H9 (cell line): ENCODE measurements at regions not wholly inside any gene's neighbourhood (a gene's known extent, or its start where the extent isn't known, plus 50 kb on each side); places are given as distances from the start of the nearest gene placed in this dataset.

Source experiments
- DNase-seq: peaks from one replicate; pipeline ENCODE4 v3.0.0-alpha.2; 2017
- H2AFZ ChIP-seq: one replicate; pipeline ENCODE4 v1.6.1; 2013; ENCODE audit warnings: mild to moderate bottlenecking, low read length, control low read depth, moderate library complexity
- H2AK5ac ChIP-seq: 2 replicates; pipeline ENCODE4 v1.6.1; 2013; ENCODE audit warnings: low read length, control low read depth, mixed read lengths; ENCODE audit not compliant: insufficient read length
- H2BK120ac ChIP-seq: one replicate; pipeline ENCODE4 v1.6.1; 2013; ENCODE audit warnings: low read depth, mild to moderate bottlenecking, low read length, control low read depth, inconsistent platforms; ENCODE audit not compliant: poor library complexity, severe bottlenecking
- H2BK12ac ChIP-seq: 2 replicates; pipeline ENCODE4 v1.6.1; 2013; ENCODE audit warnings: low read length, control low read depth, mixed read lengths, low read depth; ENCODE audit not compliant: insufficient read length
- H2BK15ac ChIP-seq: 2 replicates; pipeline ENCODE4 v1.6.1; 2013; ENCODE audit warnings: low read depth, low read length, control low read depth
- H2BK20ac ChIP-seq: one replicate; pipeline ENCODE4 v1.6.1; 2013; ENCODE audit warnings: low read depth, mild to moderate bottlenecking, low read length, control low read depth, inconsistent platforms; ENCODE audit not compliant: poor library complexity, severe bottlenecking
- H2BK5ac ChIP-seq: 2 replicates; pipeline ENCODE4 v1.6.1; 2013; ENCODE audit warnings: low read length, control low read depth, mixed read lengths; ENCODE audit not compliant: insufficient read length
- H3K14ac ChIP-seq: 2 replicates; pipeline ENCODE4 v1.6.1; 2013; ENCODE audit warnings: low read length, control low read depth; ENCODE audit not compliant: insufficient read depth
- H3K18ac ChIP-seq: 2 replicates; pipeline ENCODE4 v1.6.1; 2013; ENCODE audit warnings: low read depth, mild to moderate bottlenecking, mixed read lengths, low read length, control low read depth; ENCODE audit not compliant: insufficient read length
- H3K23ac ChIP-seq: 2 replicates; pipeline ENCODE4 v1.6.1; 2013; ENCODE audit warnings: low read length, control low read depth, mixed read lengths, low read depth; ENCODE audit not compliant: insufficient read length
- H3K23me2 ChIP-seq: 2 replicates; pipeline ENCODE4 v1.6.1; 2013; ENCODE audit warnings: low read depth, mild to moderate bottlenecking, mixed read lengths, low read length, control low read depth; ENCODE audit not compliant: insufficient read length, poor library complexity, severe bottlenecking
- H3K27ac ChIP-seq: 2 replicates; pipeline ENCODE4 v1.5.1; 2013; ENCODE audit warnings: low read length, control low read depth, mixed read lengths, low read depth; ENCODE audit not compliant: insufficient read length
- H3K27me3 ChIP-seq: 2 replicates; pipeline ENCODE4 v1.6.1; 2013; ENCODE audit warnings: low read length, control low read depth, inconsistent platforms; ENCODE audit not compliant: insufficient read depth
- H3K4ac ChIP-seq: 2 replicates; pipeline ENCODE4 v1.6.1; 2013; ENCODE audit warnings: low read depth, mild to moderate bottlenecking, control low read depth, inconsistent platforms, low read length, moderate library complexity
- H3K4me1 ChIP-seq: 2 replicates; pipeline ENCODE4 v1.6.1; 2013; ENCODE audit warnings: low read length, control low read depth, inconsistent platforms; ENCODE audit not compliant: insufficient read depth
- H3K4me2 ChIP-seq: 2 replicates; pipeline ENCODE4 v1.6.1; 2013; ENCODE audit warnings: low read length, control low read depth, mixed read lengths; ENCODE audit not compliant: insufficient read length, insufficient read depth
- H3K56ac ChIP-seq: 2 replicates; pipeline ENCODE4 v1.6.1; 2013; ENCODE audit warnings: low read depth, mild to moderate bottlenecking, mixed read lengths, low read length, control low read depth; ENCODE audit not compliant: insufficient read length
- H3K79me1 ChIP-seq: 2 replicates; pipeline ENCODE4 v1.6.1; 2013; ENCODE audit warnings: low read depth, mild to moderate bottlenecking, moderate library complexity, low read length, control low read depth, inconsistent platforms; ENCODE audit not compliant: insufficient read depth, poor library complexity, severe bottlenecking
- H3K79me2 ChIP-seq: 2 replicates; pipeline ENCODE4 v1.6.1; 2013; ENCODE audit warnings: low read length, control low read depth, inconsistent platforms; ENCODE audit not compliant: insufficient read depth
- H3K9ac ChIP-seq: 2 replicates; pipeline ENCODE4 v1.6.1; 2013; ENCODE audit warnings: low read length, control low read depth, mixed read lengths; ENCODE audit not compliant: insufficient read length; ENCODE audit errors: extremely low read depth
- H3K9me3 ChIP-seq: one replicate; pipeline ENCODE4 v1.6.1; 2013; ENCODE audit warnings: low read depth, low read length, inconsistent platforms; ENCODE audit not compliant: control insufficient read depth
- H3T11ph ChIP-seq: one replicate; pipeline ENCODE4 v1.6.1; 2013; ENCODE audit warnings: mild to moderate bottlenecking, low read length, control low read depth, inconsistent platforms
- H4K20me1 ChIP-seq: one replicate; pipeline ENCODE4 v1.6.1; 2013; ENCODE audit not compliant: control insufficient read depth, insufficient read length, insufficient read depth
- H4K5ac ChIP-seq: 2 replicates; pipeline ENCODE4 v1.6.1; 2013; ENCODE audit warnings: low read depth, mild to moderate bottlenecking, mixed read lengths, low read length, control low read depth; ENCODE audit not compliant: insufficient read length
- H4K8ac ChIP-seq: replicated peaks from 2 replicates; pipeline ENCODE4 v1.6.1; 2013; ENCODE audit warnings: low read length, control low read depth, mixed read lengths, low read depth; ENCODE audit not compliant: insufficient read length
- H4K91ac ChIP-seq: 2 replicates; pipeline ENCODE4 v1.6.1; 2013; ENCODE audit warnings: low read depth, mild to moderate bottlenecking, moderate library complexity, mixed read lengths, low read length, control low read depth; ENCODE audit not compliant: insufficient read length
- H3K27ac Mint-ChIP-seq, 3 experiments: 2 replicates in 2 of 3; 3 replicates in 1 of 3; pipeline ENCODE4 v1.8.0; 2020 to 2021; ENCODE audit warnings: mixed read lengths in 3 of 3, mild to moderate bottlenecking in 1 of 3, moderate library complexity in 1 of 3
- H3K27me3 Mint-ChIP-seq: 2 replicates; pipeline ENCODE4 v1.8.0; 2021; ENCODE audit warnings: low read depth, mild to moderate bottlenecking, moderate library complexity, mixed read lengths
- H3K36me3 Mint-ChIP-seq, 3 experiments: 2 replicates in 2 of 3; 3 replicates in 1 of 3; pipeline ENCODE4 v1.8.0; 2020 to 2021; ENCODE audit warnings: low read depth in 3 of 3, mixed read lengths in 3 of 3; ENCODE audit not compliant: insufficient read depth in 1 of 3
- H3K4me1 Mint-ChIP-seq, 2 experiments: 2 replicates each; pipeline ENCODE4 v1.8.0; 2020; ENCODE audit warnings: mixed read lengths in 2 of 2
- H3K4me3 Mint-ChIP-seq, 2 experiments: 2 replicates in 1 of 2; 3 replicates in 1 of 2; pipeline ENCODE4 v1.8.0; 2020 to 2021; ENCODE audit warnings: mild to moderate bottlenecking in 2 of 2, mixed read lengths in 2 of 2, moderate library complexity in 1 of 2
- H3K9me3 Mint-ChIP-seq, 2 experiments: 2 replicates in 1 of 2; 3 replicates in 1 of 2; pipeline ENCODE4 v1.8.0; 2020; ENCODE audit warnings: mild to moderate bottlenecking in 2 of 2, mixed read lengths in 2 of 2, moderate library complexity in 1 of 2
- CTCF ChIP-seq: fragments of 200-600 bp; sonication (generic); conservative IDR thresholded peaks from 3 replicates; pipeline ENCODE4 v1.8.0; 2021; ENCODE audit warnings: antibody characterized with exemption, mild to moderate bottlenecking
- WGBS: extraction: QIAGEN DNeasy Blood & Tissue Kit; methylation state at CpG from one replicate; pipeline ENCODE4 v1.1.7; 2013; ENCODE audit warnings: missing lambda C conversion rate, low lambda C conversion rate, mixed read lengths; ENCODE audit not compliant: insufficient read length; ENCODE audit errors: extremely low coverage; 5-methylcytosine and 5-hydroxymethylcytosine counted together

- H3K4me1 ChIP-seq, result 0 out of 2 replicates have a peak, but pooled peaks cover 4% of the 10 kb centered on the region
- H4K8ac ChIP-seq, result no peak overlapping the region
- H3K4ac ChIP-seq, result no peak overlapping the region
- no peak overlapping the region for H2BK15ac ChIP-seq
- no peaks in the 10 kb centered on the region for H3K9me3 ChIP-seq
- Mint-ChIP-seq H3K4me3 (no peak overlapping the region), H3K9me3 (no peaks in the 10 kb centered on the region; a peak in 1 of 5 replicates), H3K27me3 (peaks cover 8% of the 10 kb centered on the region), H3K4me1 (peaks cover 11 to 14% of the 10 kb centered on the region in 2 experiments), H3K36me3 (no peaks in the 10 kb centered on the region; a peak in 1 of 7 replicates), H3K27ac (no peak overlapping the region)
- no peak overlapping the region for H2BK20ac ChIP-seq
- no peak overlapping the region for H3K14ac ChIP-seq
- no peaks in the 10 kb centered on the region for H3K27me3 ChIP-seq
- H3K56ac ChIP-seq, result no peak overlapping the region
- TF ChIP-seq CTCF, result no peak
- no peaks in the 10 kb centered on the region for H3K79me2 ChIP-seq
- H3K4me2 ChIP-seq, result no peak overlapping the region
- H4K91ac ChIP-seq, result no peak overlapping the region
- no peak overlapping the region for H3K27ac ChIP-seq
- no peak overlapping the region for H4K5ac ChIP-seq
- H3K79me1 ChIP-seq, result no peaks in the 10 kb centered on the region
- no peak overlapping the region for H3T11ph ChIP-seq
- no CpG with 5 or more reads among the region's 7 CpGs for WGBS
- no peaks in the 10 kb centered on the region for H4K20me1 ChIP-seq
- no peak for DNase-seq
- no peak overlapping the region for H3K18ac ChIP-seq
- no peak overlapping the region for H2AK5ac ChIP-seq
- H3K9ac ChIP-seq, result no peak overlapping the region
- H2BK5ac ChIP-seq, result no peak overlapping the region
- no peak overlapping the region for H2AFZ ChIP-seq
- H3K23ac ChIP-seq, result no peak overlapping the region
- no peaks in the 10 kb centered on the region for H3K23me2 ChIP-seq
- no peak overlapping the region for H2BK12ac ChIP-seq
- no peak overlapping the region for H2BK120ac ChIP-seq
Observed at GRCh38 chr7:47215640-47216039, 366.3 kb downstream of the TNS3 start.
